HT-29 (cell line): ENCODE measurements at regions not wholly inside any gene's neighbourhood (a gene's known extent, or its start where the extent isn't known, plus 50 kb on each side); places are given as distances from the start of the nearest gene placed in this dataset.
"Not testable (repeated sequence)": the region's sequence is repeated elsewhere in the genome, so short reads cannot be mapped to it uniquely, and the experiment has no call there.

Experiments used
- DNase-seq: peaks from one replicate; pipeline ENCODE4 v3.0.0-alpha.2; 2015; ENCODE audit warnings: low spot score

GRCh38 chrX:77003530-77003929, 443.7 kb upstream of the FGF16 start:
- DNase-seq: no peak

DNA sequence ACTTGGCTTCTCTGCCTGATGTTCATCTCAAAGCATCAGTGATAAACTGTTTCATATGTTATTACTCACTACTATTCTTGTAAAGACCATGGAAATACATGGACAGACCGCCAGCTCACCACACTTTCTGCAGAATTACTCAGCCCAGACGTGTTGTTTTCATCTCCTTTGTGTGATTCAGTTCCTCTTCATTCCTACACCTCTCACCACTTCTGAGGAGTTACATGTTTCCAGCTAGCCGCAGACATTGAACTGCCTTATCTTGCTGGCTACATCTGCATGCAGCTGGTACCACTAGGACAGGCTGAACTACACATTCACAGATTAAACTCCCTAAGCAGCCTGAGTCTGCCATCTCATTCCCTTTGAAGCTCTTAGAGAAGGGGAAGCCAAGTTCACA, 443.2 kb upstream of the FGF16 start:
- no peak for DNase-seq

GRCh38 chrX:77009691-77010090, 437.5 kb upstream of the FGF16 start:
- DNase-seq: no peak

- DNase-seq: peak; percentile 34
Observed at GRCh38 chrX:77014377-77015372, 432.5 kb upstream of the FGF16 start.

GRCh38 chrX:77017093-77017492, 430.1 kb upstream of the FGF16 start:
- no peak for DNase-seq

DNA sequence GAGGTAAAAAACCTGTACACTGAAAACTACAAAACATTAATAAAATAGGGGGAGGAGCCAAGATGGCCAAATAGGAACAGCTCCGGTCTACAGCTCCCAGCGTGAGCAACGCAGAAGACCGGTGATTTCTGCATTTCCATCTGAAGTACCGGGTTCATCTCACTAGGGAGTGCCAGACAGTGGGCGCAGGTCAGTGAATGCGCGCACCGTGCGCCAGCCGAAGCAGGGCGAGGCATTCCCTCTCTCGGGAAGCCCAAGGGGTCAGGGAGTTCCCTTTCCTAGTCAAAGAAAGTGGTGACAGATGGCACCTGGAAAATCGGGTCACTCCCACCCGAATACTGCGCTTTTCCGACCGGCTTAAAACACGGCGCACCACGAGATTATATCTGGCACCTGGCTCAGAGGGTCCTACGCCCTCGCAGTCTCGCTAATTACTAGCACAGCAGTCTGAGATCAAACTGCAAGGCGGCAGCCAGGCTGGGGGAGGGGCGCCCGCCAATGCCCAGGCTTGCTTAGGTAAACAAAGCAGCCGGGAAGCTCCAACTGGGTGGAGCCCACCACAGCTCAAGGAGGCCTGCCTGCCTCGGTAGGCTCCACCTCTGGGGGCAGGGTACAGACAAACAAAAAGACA, 400.9 kb upstream of the FGF16 start:
- peak; percentile 19 for DNase-seq

DNA sequence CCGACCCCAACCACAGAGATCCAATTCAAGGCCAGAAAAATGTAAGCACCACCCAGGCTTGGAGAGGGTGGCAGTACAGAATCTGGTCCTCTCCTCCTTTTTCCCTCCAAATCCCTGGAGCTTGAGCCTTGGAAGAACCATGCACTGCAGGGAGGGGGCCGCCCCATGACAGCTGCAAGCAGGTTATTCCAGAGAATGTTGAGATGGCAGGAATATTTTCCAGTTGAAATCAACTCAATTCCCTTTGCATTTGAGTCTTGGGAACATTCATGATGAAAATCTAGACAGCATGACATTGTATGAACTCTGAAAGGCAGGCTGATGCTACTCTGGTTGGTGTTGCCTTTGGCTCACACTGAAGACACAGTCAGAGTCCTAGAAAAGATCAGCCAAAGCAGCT, 386.6 kb upstream of the FGF16 start:
- DNase-seq: no peak

GRCh38 chrX:77061022-77061421, 386.2 kb upstream of the FGF16 start:
- DNase-seq: no peak

- DNase-seq: no peak
Observed at GRCh38 chrX:77061545-77061944, 385.6 kb upstream of the FGF16 start.

GRCh38 chrX:77065896-77066295, 381.3 kb upstream of the FGF16 start:
- DNase-seq: no peak

DNA sequence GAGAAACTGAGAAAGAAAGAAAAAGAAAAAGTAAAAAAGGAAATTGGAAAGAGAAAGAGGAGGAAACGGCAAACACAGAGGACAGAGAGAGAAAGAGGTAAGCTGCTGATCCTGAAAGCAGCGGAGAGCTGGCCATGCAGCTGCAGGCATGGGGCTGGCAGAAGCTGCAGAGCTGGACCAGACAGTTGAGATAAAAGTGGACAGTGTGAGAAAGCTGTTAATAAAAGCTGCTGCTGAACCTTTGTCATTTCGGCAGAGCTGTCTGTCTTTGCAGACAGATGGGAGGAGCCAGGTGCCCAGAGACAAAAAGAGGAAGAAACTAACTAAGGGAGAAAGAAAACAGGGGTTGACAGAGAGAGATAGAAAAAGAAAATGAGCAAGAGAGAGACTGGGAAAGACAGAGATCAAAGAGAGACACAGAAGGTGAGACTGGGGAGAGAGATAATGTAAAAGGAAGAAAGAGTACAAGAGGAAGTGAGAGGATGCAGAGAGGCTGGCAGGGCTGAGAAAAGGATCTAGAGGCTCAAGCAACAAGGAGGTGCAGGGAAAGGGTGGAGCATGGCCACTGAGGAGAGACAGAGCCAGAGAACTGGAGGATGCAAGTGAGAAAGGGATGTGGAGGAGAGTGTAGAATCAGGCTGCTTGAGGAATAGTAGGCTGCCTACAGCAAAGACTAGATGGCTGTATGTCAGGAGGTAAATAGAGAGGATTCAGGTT, 376.8 kb upstream of the FGF16 start:
- DNase-seq: no peak

- no peak for DNase-seq
Observed at GRCh38 chrX:77076896-77077295, 370.3 kb upstream of the FGF16 start.

- not testable (repeated sequence) for DNase-seq
Observed at GRCh38 chrX:77081237-77081636, 366.0 kb upstream of the FGF16 start.

DNA sequence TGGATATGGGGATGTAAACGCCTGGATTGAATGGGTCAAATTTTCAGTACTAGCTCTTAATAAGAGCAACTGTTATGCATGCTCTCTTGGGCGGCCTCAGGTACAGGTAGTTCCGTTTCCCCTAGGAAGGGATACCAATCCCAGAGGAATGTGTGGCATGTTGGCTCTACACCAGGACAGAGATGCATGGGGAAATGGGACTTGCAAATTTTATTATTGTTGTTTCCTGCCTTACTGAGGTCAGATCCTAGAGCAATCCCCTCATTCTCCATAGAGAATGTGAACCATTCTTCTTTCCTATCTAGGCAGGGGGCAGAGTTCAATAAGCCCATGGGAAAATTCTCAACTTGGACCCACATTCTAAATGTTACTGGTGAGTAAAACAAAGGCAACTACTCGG, 361.8 kb upstream of the FGF16 start:
- no peak for DNase-seq

GRCh38 chrX:77087529-77088169, 359.5 kb upstream of the FGF16 start:
- DNase-seq: no peak

- no peak for DNase-seq
Observed at GRCh38 chrX:77088233-77088632, 359.0 kb upstream of the FGF16 start.

GRCh38 chrX:77114501-77114900, 332.7 kb upstream of the FGF16 start:
- DNase-seq: no peak

GRCh38 chrX:77118686-77119085, 328.5 kb upstream of the FGF16 start:
- no peak for DNase-seq

- no peak for DNase-seq
Observed at GRCh38 chrX:77119706-77120105, 327.5 kb upstream of the FGF16 start.

- DNase-seq: not testable (repeated sequence)
Observed at GRCh38 chrX:77123917-77124316, 323.3 kb upstream of the FGF16 start.

GRCh38 chrX:77127571-77127970, 319.6 kb upstream of the FGF16 start:
- DNase-seq: not testable (repeated sequence)

DNA sequence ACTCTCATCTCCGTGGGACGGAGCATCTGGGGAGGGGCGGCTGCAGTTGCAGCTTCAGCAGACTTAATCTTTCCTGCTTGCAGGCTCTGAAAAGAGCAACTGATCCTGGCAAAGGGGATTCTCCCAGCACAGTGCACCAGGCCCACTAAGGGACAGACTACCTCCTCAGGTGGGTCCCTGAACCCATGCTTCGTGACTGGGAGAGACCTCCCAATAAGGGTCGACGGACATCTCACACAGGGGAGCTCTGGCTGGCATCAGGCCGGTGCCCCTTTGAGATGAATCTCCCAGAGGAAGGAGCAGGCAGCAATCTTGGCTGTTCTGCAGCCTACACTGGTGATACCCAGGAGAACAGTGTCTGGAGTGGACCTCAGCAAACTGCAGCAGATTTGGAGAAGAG, 303.3 kb upstream of the FGF16 start:
- no peak for DNase-seq
